GM21423 (cell line): ENCODE measurements at regions not wholly inside any gene's neighbourhood (a gene's known extent, or its start where the extent isn't known, plus 50 kb on each side); places are given as distances from the start of the nearest gene placed in this dataset.
"Not testable (repeated sequence)": the region's sequence is repeated elsewhere in the genome, so short reads cannot be mapped to it uniquely, and the experiment has no call there.

Source experiments
- ATAC-seq: cut with Tn5 transposase; IDR thresholded peaks from one replicate; pipeline ENCODE4 v1.9.1; 2021; ENCODE audit warnings: mild to moderate bottlenecking, moderate library complexity; ENCODE audit not compliant: unreplicated experiment

GRCh38 chr6:84360039-84360438 lies 132.6 kb upstream of the CEP162 start:
- ATAC-seq: no peak

GRCh38 chr6:84358581-84358980 lies 131.1 kb upstream of the CEP162 start:
- ATAC-seq: no peak

GRCh38 chr6:84357631-84358030 lies 130.2 kb upstream of the CEP162 start:
- no peak for ATAC-seq

GRCh38 chr6:84356907-84357306 lies 129.5 kb upstream of the CEP162 start:
- ATAC-seq: no peak

- no peak for ATAC-seq
These were observed 126.3 kb upstream of the CEP162 start for GRCh38 chr6:84353459-84354423.

- no peak for ATAC-seq
These were observed 123.0 kb upstream of the CEP162 start for GRCh38 chr6:84350397-84350796.

- no peak for ATAC-seq
These were observed 122.1 kb upstream of the CEP162 start for GRCh38 chr6:84349542-84349941.

GRCh38 chr6:84348801-84349200 lies 121.4 kb upstream of the CEP162 start:
- no peak for ATAC-seq

GRCh38 chr6:84346372-84346771 lies 118.9 kb upstream of the CEP162 start:
- ATAC-seq: no peak

GRCh38 chr6:84344005-84344404 lies 116.6 kb upstream of the CEP162 start:
- ATAC-seq: no peak

- no peak for ATAC-seq
These were observed 113.0 kb upstream of the CEP162 start for GRCh38 chr6:84340422-84340821.

GRCh38 chr6:84333842-84334241 lies 106.4 kb upstream of the CEP162 start:
- ATAC-seq: no peak

GRCh38 chr6:84332139-84333034 lies 104.9 kb upstream of the CEP162 start:
- ATAC-seq: peak; percentile 93

- ATAC-seq: no peak
These were observed 102.9 kb upstream of the CEP162 start for GRCh38 chr6:84330325-84330724.

- ATAC-seq: no peak
These were observed 102.1 kb upstream of the CEP162 start for GRCh38 chr6:84329516-84329915.

- no peak for ATAC-seq
These were observed 101.6 kb upstream of the CEP162 start for GRCh38 chr6:84329077-84329476.

- ATAC-seq: no peak
These were observed 90.0 kb upstream of the CEP162 start for GRCh38 chr6:84317463-84317862.

- ATAC-seq: no peak
These were observed 87.0 kb upstream of the CEP162 start for GRCh38 chr6:84314377-84314898.

GRCh38 chr6:84309336-84309735 lies 81.9 kb upstream of the CEP162 start:
- ATAC-seq: no peak

GRCh38 chr6:84304881-84305280 lies 77.4 kb upstream of the CEP162 start:
- ATAC-seq: no peak

GRCh38 chr6:84291033-84291432 lies 63.6 kb upstream of the CEP162 start:
- ATAC-seq: not testable (repeated sequence)
